Natural killer cell (primary cell): ENCODE measurements at regions not wholly inside any gene's neighbourhood (a gene's known extent, or its start where the extent isn't known, plus 50 kb on each side); places are given as distances from the start of the nearest gene placed in this dataset.

Source experiments
- ATAC-seq, 3 donors: fragments of 150-1000 bp in 2 of 3; fragments of 200-7000 bp in 1 of 3; cut with Tn5 transposase; 1 replicate in 1 of 3; 2 replicates in 2 of 3; pipeline ENCODE4 v1.10.0; 2021; ENCODE audit warnings: mild to moderate bottlenecking in 2 of 3, moderate library complexity in 2 of 3
- DNase-seq, 2 donors: peaks; one replicate each; pipeline versions ENCODE4 v3.0.0 to v3.0.0-alpha.2; 2013 to 2021; ENCODE audit warnings: mixed read lengths in 1 of 2
- H3K27ac ChIP-seq: one replicate; pipeline ENCODE4 v1.5.1; 2013; ENCODE audit warnings: mild to moderate bottlenecking, low read length
- H3K27me3 ChIP-seq: one replicate; pipeline ENCODE4 v1.6.1; 2013; ENCODE audit warnings: low read length; ENCODE audit not compliant: control insufficient read depth, insufficient read depth
- H3K36me3 ChIP-seq: one replicate; pipeline ENCODE4 v1.6.1; 2013; ENCODE audit warnings: low read length; ENCODE audit not compliant: control insufficient read depth, insufficient read depth
- H3K4me1 ChIP-seq: one replicate; pipeline ENCODE4 v1.6.1; 2013; ENCODE audit warnings: low read length; ENCODE audit not compliant: control insufficient read depth, insufficient read depth
- H3K4me3 ChIP-seq: one replicate; pipeline ENCODE4 v1.5.1; 2013; ENCODE audit warnings: low read length
- H3K9me3 ChIP-seq: one replicate; pipeline ENCODE4 v1.6.1; 2013; ENCODE audit warnings: low read length; ENCODE audit not compliant: control insufficient read depth, insufficient read depth
- H3K27ac Mint-ChIP-seq, 2 donors: one replicate each; pipeline ENCODE4 v1.8.0; 2022; ENCODE audit warnings: mild to moderate bottlenecking in 2 of 2, mixed read lengths in 2 of 2, moderate library complexity in 1 of 2
- H3K27me3 Mint-ChIP-seq, 2 donors: one replicate each; pipeline ENCODE4 v1.8.0; 2022; ENCODE audit warnings: low read depth in 2 of 2, mixed read lengths in 2 of 2
- H3K36me3 Mint-ChIP-seq: one replicate; pipeline ENCODE4 v1.8.0; 2022; ENCODE audit warnings: mixed read lengths
- H3K4me1 Mint-ChIP-seq, 2 donors: one replicate each; pipeline ENCODE4 v1.8.0; 2022; ENCODE audit warnings: mixed read lengths in 2 of 2
- H3K4me3 Mint-ChIP-seq: one replicate; pipeline ENCODE4 v1.8.0; 2022; ENCODE audit warnings: mild to moderate bottlenecking, moderate library complexity, mixed read lengths
- H3K9me3 Mint-ChIP-seq, 2 donors: one replicate each; pipeline ENCODE4 v1.8.0; 2022; ENCODE audit warnings: mixed read lengths in 2 of 2
- CTCF ChIP-seq: fragments of 200-600 bp; IDR thresholded peaks from one replicate; pipeline ENCODE4 v1.8.0; 2022; ENCODE audit warnings: antibody characterized with exemption
- WGBS: methylation state at CpG from one replicate; pipeline ENCODE4 v1.1.7; 2013; ENCODE audit warnings: missing lambda C conversion rate; ENCODE audit not compliant: insufficient coverage; 5-methylcytosine and 5-hydroxymethylcytosine counted together
- intact Hi-C: fragments of 100-400 bp; cut with micrococcal nuclease; formaldehyde crosslinking; loops from one replicate; pipeline ENCODE4 v1.14.2; 2022

DNA sequence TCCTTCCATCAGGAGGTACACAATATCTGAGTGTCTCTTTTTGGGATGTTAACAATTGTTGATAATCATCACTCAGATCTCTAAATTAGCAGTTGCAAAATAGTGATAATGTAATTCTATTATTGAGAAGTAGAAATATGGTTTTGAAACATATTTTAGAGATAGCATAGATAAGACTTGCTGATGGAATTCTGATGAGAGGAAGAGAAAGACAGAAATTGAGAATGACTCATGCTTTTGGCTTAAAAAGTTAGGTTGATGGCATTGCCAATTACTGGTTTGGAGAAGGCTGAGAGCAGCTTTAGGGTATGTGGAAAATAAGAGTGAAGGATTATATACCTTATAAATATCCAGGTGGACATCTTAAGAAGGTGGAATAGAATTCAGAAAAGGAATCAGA is 106.4 kb upstream of the EDNRB start:
- intact Hi-C loops: loop anchor here (10.0 kb wide), 1 partner anchor 330 kb away; the partner anchor contains the start of gene SLAIN1
- no peaks in the 10 kb centered on the region for H3K9me3 ChIP-seq
- no peak for ATAC-seq
- DNase-seq: no peak
- Mint-ChIP-seq H3K36me3 (peaks cover 13% of the 10 kb centered on the region), H3K4me1 (peaks cover 24 to 30% of the 10 kb centered on the region in 2 donors), H3K4me3 (no peak overlapping the region), H3K9me3 (peaks cover 2 to 3% of the 10 kb centered on the region in 2 donors), H3K27me3 (peaks cover 0 to 3% of the 10 kb centered on the region in 2 donors), H3K27ac (no peak overlapping the region)
- H3K36me3 ChIP-seq: no peaks in the 10 kb centered on the region
- no peak for TF ChIP-seq CTCF
- H3K4me1 ChIP-seq: no peaks in the 10 kb centered on the region
- H3K4me3 ChIP-seq: no peak overlapping the region
- H3K27ac ChIP-seq: no peak overlapping the region
- no peaks in the 10 kb centered on the region for H3K27me3 ChIP-seq

DNA sequence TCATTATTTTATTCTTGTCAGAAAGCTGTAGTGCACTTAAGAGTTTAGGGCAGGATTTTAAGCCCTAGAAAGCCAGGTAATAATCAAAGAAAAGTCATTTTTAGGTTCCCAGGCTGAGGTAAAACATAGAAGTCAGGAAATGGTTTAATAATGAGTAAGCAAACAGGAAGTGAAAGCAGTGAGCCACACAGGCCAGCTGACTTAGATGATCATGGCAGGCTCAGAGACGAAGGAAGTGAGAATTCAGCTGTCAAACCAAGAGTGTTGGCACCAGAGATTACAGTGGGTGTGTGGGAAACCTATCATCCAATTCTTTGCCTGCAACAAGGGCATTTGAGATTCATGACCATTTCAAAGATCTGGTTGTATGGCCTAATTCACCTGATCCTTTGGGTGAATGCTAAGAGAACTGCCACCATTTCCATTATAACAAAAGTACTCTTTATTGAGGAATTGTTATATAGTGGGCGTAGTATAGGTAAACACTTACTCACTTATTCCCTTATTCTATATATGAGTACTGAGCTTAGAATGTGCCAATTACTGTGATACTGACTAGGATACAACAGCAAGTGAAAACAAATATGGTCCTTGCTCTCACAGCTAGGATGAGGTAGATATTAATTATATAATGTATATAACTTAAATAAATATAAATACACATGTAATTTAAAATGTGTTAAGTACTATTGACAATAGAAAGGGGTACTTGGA is 103.7 kb upstream of the EDNRB start:
- Histone ChIP-seq H3K9me3 (no peaks in the 10 kb centered on the region), H3K4me1 (no peaks in the 10 kb centered on the region), H3K27me3 (no peaks in the 10 kb centered on the region), H3K4me3 (no peak overlapping the region), H3K36me3 (no peaks in the 10 kb centered on the region), H3K27ac (peak overlapping the region; percentile 78)
- DNase-seq (peak; percentile 39 to 65), ATAC-seq (peak; percentile 93 to 100 (median 98))
- Mint-ChIP-seq H3K4me1 (peaks cover 21 to 23% of the 10 kb centered on the region in 2 donors), H3K27me3 (no peaks in the 10 kb centered on the region), H3K27ac (peak overlapping the region; percentile 67 to 87), H3K36me3 (peaks cover 13% of the 10 kb centered on the region), H3K9me3 (peaks cover 2 to 3% of the 10 kb centered on the region in 2 donors), H3K4me3 (peak overlapping the region; percentile 64)
- TF ChIP-seq CTCF: no peak
- intact Hi-C loops: loop anchor here (10.0 kb wide), 1 partner anchor 328 kb away; the partner anchor contains the start of gene SLAIN1
- WGBS: 0% methylated on average over 1 of the region's 2 CpGs

- H3K27ac ChIP-seq: no peak overlapping the region
- no peaks in the 10 kb centered on the region for H3K27me3 ChIP-seq
- ATAC-seq (no peak), DNase-seq (no peak)
- H3K36me3 ChIP-seq: no peaks in the 10 kb centered on the region
- no peak overlapping the region for H3K27ac Mint-ChIP-seq
- H3K9me3 Mint-ChIP-seq: peaks cover 3 to 5% of the 10 kb centered on the region in 2 donors
- H3K4me3 Mint-ChIP-seq: no peak overlapping the region
- WGBS: 98% methylated on average over 7 of the region's 7 CpGs
- H3K4me1 ChIP-seq: no peaks in the 10 kb centered on the region
- peaks cover 17 to 19% of the 10 kb centered on the region in 2 donors for H3K4me1 Mint-ChIP-seq
- H3K9me3 ChIP-seq: no peaks in the 10 kb centered on the region
- no peak overlapping the region for H3K4me3 ChIP-seq
- peaks cover 13% of the 10 kb centered on the region for H3K36me3 Mint-ChIP-seq
- no peaks in the 10 kb centered on the region for H3K27me3 Mint-ChIP-seq
- TF ChIP-seq CTCF: no peak
- intact Hi-C loops: loop anchor here (10.0 kb wide), 1 partner anchor 326 kb away; the partner anchor contains the start of gene SLAIN1
These were observed 102.2 kb upstream of the EDNRB start for GRCh38 chr13:78020861-78021260.

DNA sequence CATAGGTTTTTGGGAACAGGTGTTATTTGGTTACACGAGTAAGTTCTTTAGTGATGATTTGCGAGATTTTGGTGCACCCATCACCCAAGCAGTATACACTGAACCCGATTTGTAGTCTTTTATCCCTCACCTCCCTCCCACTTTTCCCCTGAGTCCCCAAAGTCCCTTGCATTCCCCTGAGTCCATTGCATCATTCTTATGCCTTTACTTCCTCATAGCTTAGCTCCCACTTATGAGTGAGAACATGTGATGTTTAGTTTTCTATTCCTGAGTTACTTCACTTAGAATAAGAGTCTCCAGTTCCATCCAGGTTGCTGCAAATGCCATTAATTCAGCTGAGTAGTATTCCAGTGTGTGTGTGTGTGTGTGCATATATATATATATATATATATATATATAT is 97.2 kb upstream of the EDNRB start:
- Mint-ChIP-seq H3K4me1 (peaks cover 13 to 14% of the 10 kb centered on the region in 2 donors), H3K27ac (no peak overlapping the region), H3K36me3 (no peaks in the 10 kb centered on the region), H3K9me3 (peaks cover 0 to 3% of the 10 kb centered on the region in 2 donors), H3K27me3 (no peaks in the 10 kb centered on the region), H3K4me3 (no peak overlapping the region)
- Histone ChIP-seq H3K27ac (no peak overlapping the region), H3K4me1 (no peaks in the 10 kb centered on the region), H3K4me3 (no peak overlapping the region), H3K27me3 (no peaks in the 10 kb centered on the region), H3K36me3 (no peaks in the 10 kb centered on the region), H3K9me3 (no peaks in the 10 kb centered on the region)
- 89% methylated on average over 3 of the region's 3 CpGs for WGBS
- intact Hi-C loops: no loop called here
- no peak for TF ChIP-seq CTCF
- ATAC-seq: no peak
- no peak for DNase-seq
